ENCODE measurements at regions not wholly inside any gene's neighbourhood (a gene's known extent, or its start where the extent isn't known, plus 50 kb on each side); places are given as distances from the start of the nearest gene placed in this dataset.
A peak's percentile ranks its signal among the peaks of the same experiment; 100 is the strongest.

- DNase-seq, result no peak
These were observed 593.3 kb downstream of the CDK5RAP2 start for GRCh38 chr9:119986713-119987112.

GRCh38 chr9:119986205-119986604 is 593.8 kb downstream of the CDK5RAP2 start:
- no peak for DNase-seq

- no peak for DNase-seq
These were observed 604.8 kb upstream of the BRINP1 start for GRCh38 chr9:119974026-119974425.

GRCh38 chr9:119968836-119969707 is 599.8 kb upstream of the BRINP1 start:
- DNase-seq, result peak; percentile 75

GRCh38 chr9:119967867-119968535 is 598.8 kb upstream of the BRINP1 start:
- no peak for DNase-seq

- peak; percentile 97 for DNase-seq
These were observed 594.6 kb upstream of the BRINP1 start for GRCh38 chr9:119963798-119964372.

- peak; percentile 97 for DNase-seq
These were observed 594.1 kb upstream of the BRINP1 start for GRCh38 chr9:119963258-119963797.

GRCh38 chr9:119961774-119962424 is 592.7 kb upstream of the BRINP1 start:
- peak; percentile 38 for DNase-seq

- DNase-seq, result peak; percentile 16
These were observed 590.8 kb upstream of the BRINP1 start for GRCh38 chr9:119959846-119960545.

- DNase-seq, result no peak
These were observed 586.9 kb upstream of the BRINP1 start for GRCh38 chr9:119956111-119956510.

GRCh38 chr9:119955276-119955675 is 586.0 kb upstream of the BRINP1 start:
- no peak for DNase-seq

- no peak for DNase-seq
These were observed 582.4 kb upstream of the BRINP1 start for GRCh38 chr9:119951591-119951990.

GRCh38 chr9:119951090-119951489 is 581.9 kb upstream of the BRINP1 start:
- peak; percentile 94 for DNase-seq

GRCh38 chr9:119945686-119946085 is 576.5 kb upstream of the BRINP1 start:
- DNase-seq, result no peak

- DNase-seq, result no peak
These were observed 571.9 kb upstream of the BRINP1 start for GRCh38 chr9:119941091-119941490.

- no peak for DNase-seq
These were observed 569.6 kb upstream of the BRINP1 start for GRCh38 chr9:119938871-119939270.

GRCh38 chr9:119934497-119934896 is 565.3 kb upstream of the BRINP1 start:
- DNase-seq, result no peak

GRCh38 chr9:119933191-119933590 is 564.0 kb upstream of the BRINP1 start:
- DNase-seq, result no peak

GRCh38 chr9:119924736-119925135 is 555.5 kb upstream of the BRINP1 start:
- DNase-seq, result no peak

- DNase-seq, result no peak
These were observed 547.9 kb upstream of the BRINP1 start for GRCh38 chr9:119917175-119917574.

- no peak for DNase-seq
These were observed 537.8 kb upstream of the BRINP1 start for GRCh38 chr9:119907056-119907455.

GRCh38 chr9:119905724-119906123 is 536.5 kb upstream of the BRINP1 start:
- DNase-seq, result no peak

Measured in fibroblast of skin of abdomen (primary cell).